NCI-H1092 treated with DMSO at 0.1 percent for 48 hours (cell line): ENCODE measurements at regions not wholly inside any gene's neighbourhood (a gene's known extent, or its start where the extent isn't known, plus 50 kb on each side); places are given as distances from the start of the nearest gene placed in this dataset.
"Not testable (repeated sequence)": the region's sequence is repeated elsewhere in the genome, so short reads cannot be mapped to it uniquely, and the experiment has no call there.

Experiments
- DNase-seq: peaks from one replicate; lab custom pipeline; 2025; lab: John Stamatoyannopoulos, UW

GRCh38 chr10:30560326-30560725 lies 69.2 kb downstream of the LYZL2 start:
- DNase-seq, result no peak

GRCh38 chr10:30559180-30559579 lies 70.4 kb downstream of the LYZL2 start:
- no peak for DNase-seq

- DNase-seq, result no peak
Observed at GRCh38 chr10:30558411-30558810, 71.1 kb downstream of the LYZL2 start.

GRCh38 chr10:30557884-30558283 lies 71.7 kb downstream of the LYZL2 start:
- no peak for DNase-seq

GRCh38 chr10:30556189-30556588 lies 73.4 kb downstream of the LYZL2 start:
- DNase-seq, result no peak

GRCh38 chr10:30555465-30555864 lies 74.1 kb downstream of the LYZL2 start:
- no peak for DNase-seq

- no peak for DNase-seq
Observed at GRCh38 chr10:30554440-30554825, 75.1 kb downstream of the LYZL2 start.

GRCh38 chr10:30553626-30554439 lies 75.7 kb downstream of the LYZL2 start:
- DNase-seq, result peak; percentile 33

GRCh38 chr10:30553018-30553625 lies 76.4 kb downstream of the LYZL2 start:
- no peak for DNase-seq

GRCh38 chr10:30550967-30551815 lies 78.4 kb downstream of the LYZL2 start:
- no peak for DNase-seq

GRCh38 chr10:30549134-30549687 lies 80.3 kb downstream of the LYZL2 start:
- not testable (repeated sequence) for DNase-seq

GRCh38 chr10:30546511-30546910 lies 83.0 kb downstream of the LYZL2 start:
- DNase-seq, result no peak

GRCh38 chr10:30542895-30543288 lies 86.7 kb downstream of the LYZL2 start:
- DNase-seq, result no peak

GRCh38 chr10:30542001-30542894 lies 87.3 kb downstream of the LYZL2 start:
- DNase-seq, result no peak

- no peak for DNase-seq
Observed at GRCh38 chr10:30540276-30540675, 89.3 kb downstream of the LYZL2 start.

- DNase-seq, result no peak
Observed at GRCh38 chr10:30538086-30538485, 91.5 kb downstream of the LYZL2 start.

- DNase-seq, result no peak
Observed at GRCh38 chr10:30537586-30537985, 92.0 kb downstream of the LYZL2 start.

- DNase-seq, result not testable (repeated sequence)
Observed at GRCh38 chr10:30537158-30537557, 92.4 kb downstream of the LYZL2 start.

GRCh38 chr10:30536578-30536977 lies 93.0 kb downstream of the LYZL2 start:
- no peak for DNase-seq

GRCh38 chr10:30535677-30536076 lies 93.9 kb downstream of the LYZL2 start:
- DNase-seq, result no peak

- DNase-seq, result peak; percentile 36
Observed at GRCh38 chr10:30534465-30535144, 94.9 kb downstream of the LYZL2 start.
